Smooth muscle cell (in vitro differentiated cells): ENCODE measurements at regions not wholly inside any gene's neighbourhood (a gene's known extent, or its start where the extent isn't known, plus 50 kb on each side); places are given as distances from the start of the nearest gene placed in this dataset.

Experiments used
- DNase-seq: peaks from one replicate; lab custom pipeline; 2025; ENCODE audit not compliant: unreplicated experiment; lab: John Stamatoyannopoulos, UW
- H2AFZ ChIP-seq: fragments of 200-600 bp; sonication (generic); 2 replicates; pipeline ENCODE4 v1.6.0; 2016; ENCODE audit warnings: antibody characterized with exemption, low read depth, mild to moderate bottlenecking
- H3F3A ChIP-seq: fragments of 200-600 bp; sonication (generic); 2 replicates; pipeline ENCODE4 v1.6.0; 2017; ENCODE audit warnings: antibody characterized with exemption, low read depth
- H3K27ac ChIP-seq: fragments of 200-600 bp; sonication (generic); 2 replicates; pipeline ENCODE4 v1.5.1; 2016; ENCODE audit warnings: low read depth, mild to moderate bottlenecking
- H3K27me3 ChIP-seq: fragments of 200-600 bp; sonication (generic); 2 replicates; pipeline ENCODE4 v1.6.1; 2016; ENCODE audit warnings: low read depth, mild to moderate bottlenecking
- H3K36me3 ChIP-seq: fragments of 200-600 bp; sonication (generic); 2 replicates; pipeline ENCODE4 v1.5.1; 2016; ENCODE audit warnings: low read depth
- H3K4me1 ChIP-seq: fragments of 200-600 bp; sonication (generic); 2 replicates; pipeline ENCODE4 v1.5.1; 2016; ENCODE audit warnings: low read depth
- H3K4me2 ChIP-seq: fragments of 200-600 bp; sonication (generic); 2 replicates; pipeline ENCODE4 v1.6.0; 2016; ENCODE audit warnings: mild to moderate bottlenecking
- H3K4me3 ChIP-seq: fragments of 200-600 bp; sonication (generic); 2 replicates; pipeline ENCODE4 v1.5.1; 2016; ENCODE audit warnings: mild to moderate bottlenecking
- H3K79me2 ChIP-seq: fragments of 200-600 bp; sonication (generic); 2 replicates; pipeline ENCODE4 v1.6.0; 2016; ENCODE audit warnings: low read depth, mild to moderate bottlenecking
- H3K9ac ChIP-seq: fragments of 200-600 bp; sonication (generic); 2 replicates; pipeline ENCODE4 v1.6.0; 2016; ENCODE audit warnings: low read depth
- H3K9me3 ChIP-seq: fragments of 200-600 bp; sonication (generic); replicated peaks from 2 replicates; pipeline ENCODE4 v1.5.1; 2016; ENCODE audit warnings: low read depth
- H4K20me1 ChIP-seq: fragments of 200-600 bp; sonication (generic); 2 replicates; pipeline ENCODE4 v1.6.0; 2016; ENCODE audit warnings: low read depth
- CTCF ChIP-seq: fragments of 200-600 bp; sonication (generic); IDR thresholded peaks from 2 replicates; pipeline ENCODE4 v1.5.1; 2017; ENCODE audit warnings: borderline replicate concordance, mild to moderate bottlenecking, antibody characterized with exemption; ENCODE audit not compliant: insufficient read depth, poor library complexity, severe bottlenecking
- WGBS: methylation state at CpG from one replicate; pipeline ENCODE4 v1.1.7; 2016; ENCODE audit warnings: low lambda C conversion rate; 5-methylcytosine and 5-hydroxymethylcytosine counted together

GRCh38 chr6:142617158-142617557, 315.4 kb downstream of the ADGRG6 start:
- no peaks in the 10 kb centered on the region for H3K4me1 ChIP-seq
- H2AFZ ChIP-seq, result no peak overlapping the region
- H4K20me1 ChIP-seq, result no peaks in the 10 kb centered on the region
- H3F3A ChIP-seq, result no peaks in the 10 kb centered on the region
- no peak for TF ChIP-seq CTCF
- no peak overlapping the region for H3K4me2 ChIP-seq
- DNase-seq, result no peak
- whole genome bisulfite sequencing, result 95% methylated on average over 3 of the region's 3 CpGs
- no peaks in the 10 kb centered on the region for H3K9me3 ChIP-seq
- no peaks in the 10 kb centered on the region for H3K79me2 ChIP-seq
- no peak overlapping the region for H3K9ac ChIP-seq
- H3K4me3 ChIP-seq, result no peak overlapping the region
- no peaks in the 10 kb centered on the region for H3K27me3 ChIP-seq
- no peak overlapping the region for H3K27ac ChIP-seq
- no peaks in the 10 kb centered on the region for H3K36me3 ChIP-seq

- Histone ChIP-seq H3K4me2 (no peak overlapping the region), H4K20me1 (no peaks in the 10 kb centered on the region), H3K4me3 (no peak overlapping the region), H2AFZ (no peak overlapping the region), H3K4me1 (no peaks in the 10 kb centered on the region), H3K27ac (no peak overlapping the region), H3K9me3 (no peaks in the 10 kb centered on the region), H3K27me3 (no peaks in the 10 kb centered on the region), H3F3A (no peaks in the 10 kb centered on the region), H3K79me2 (no peaks in the 10 kb centered on the region), H3K9ac (no peak overlapping the region), H3K36me3 (no peaks in the 10 kb centered on the region)
- 97% methylated on average over 2 of the region's 2 CpGs for WGBS
- no peak for TF ChIP-seq CTCF
- no peak for DNase-seq
Measured at GRCh38 chr6:142621822-142622221, 320.0 kb downstream of the ADGRG6 start.

DNA sequence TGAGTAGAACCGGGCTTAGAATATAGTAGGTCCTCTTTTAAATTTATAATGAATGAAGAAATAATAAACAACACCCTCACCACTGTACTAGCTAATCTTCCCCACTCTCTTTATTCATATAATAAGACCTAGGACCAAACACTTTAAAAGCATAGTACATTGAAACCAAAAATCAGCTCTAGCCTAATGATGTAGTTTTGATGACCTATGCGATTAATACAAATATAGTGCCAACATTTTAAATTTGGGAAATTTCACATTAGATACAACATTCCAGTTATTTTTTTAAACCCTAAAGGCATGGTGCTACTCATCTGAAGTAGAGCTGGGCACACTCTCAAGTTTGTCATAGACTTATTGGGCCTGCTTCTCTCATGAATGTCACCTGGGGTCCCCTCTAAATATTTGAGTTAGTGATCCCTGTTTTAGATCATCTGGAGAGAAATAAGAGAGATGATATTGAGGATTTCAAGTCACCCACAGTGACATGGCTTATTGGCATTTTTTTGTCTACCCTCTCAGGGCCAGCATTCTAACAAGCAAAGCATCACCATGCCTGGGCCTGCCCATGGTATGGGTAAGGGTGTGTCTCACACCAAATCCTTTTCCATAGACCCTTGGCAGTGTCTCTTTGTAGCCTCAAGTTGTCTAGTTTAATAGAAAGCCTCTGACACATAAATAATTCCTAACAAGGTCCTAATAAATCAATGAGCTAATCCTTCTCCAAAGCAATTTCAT, 319.8 kb downstream of the HIVEP2 start:
- WGBS, result 86% methylated on average over 2 of the region's 2 CpGs
- no peaks in the 10 kb centered on the region for H3K79me2 ChIP-seq
- H3K4me2 ChIP-seq, result no peak overlapping the region
- no peaks in the 10 kb centered on the region for H4K20me1 ChIP-seq
- no peak overlapping the region for H3K4me3 ChIP-seq
- DNase-seq, result no peak
- no peak overlapping the region for H3K27ac ChIP-seq
- H3K27me3 ChIP-seq, result no peaks in the 10 kb centered on the region
- no peak overlapping the region for H3K9ac ChIP-seq
- no peak overlapping the region for H2AFZ ChIP-seq
- H3K4me1 ChIP-seq, result no peaks in the 10 kb centered on the region
- no peaks in the 10 kb centered on the region for H3F3A ChIP-seq
- H3K36me3 ChIP-seq, result no peaks in the 10 kb centered on the region
- no peak for TF ChIP-seq CTCF
- H3K9me3 ChIP-seq, result no peaks in the 10 kb centered on the region

- Histone ChIP-seq H3K9me3 (no peaks in the 10 kb centered on the region), H3K27ac (no peak overlapping the region), H3F3A (no peaks in the 10 kb centered on the region), H3K4me3 (no peak overlapping the region), H4K20me1 (no peaks in the 10 kb centered on the region), H3K4me2 (no peak overlapping the region), H3K79me2 (no peaks in the 10 kb centered on the region), H3K27me3 (no peaks in the 10 kb centered on the region), H3K9ac (no peak overlapping the region), H3K36me3 (no peaks in the 10 kb centered on the region), H2AFZ (no peak overlapping the region), H3K4me1 (no peaks in the 10 kb centered on the region)
- DNase-seq, result no peak
- TF ChIP-seq CTCF, result no peak
- 96% methylated on average over 3 of the region's 3 CpGs for WGBS
Measured at GRCh38 chr6:142627474-142627873, 317.5 kb downstream of the HIVEP2 start.
